NB4 (cell line): ENCODE measurements at regions not wholly inside any gene's neighbourhood (a gene's known extent, or its start where the extent isn't known, plus 50 kb on each side); places are given as distances from the start of the nearest gene placed in this dataset.

Experiments used
- POLR2A ChIP-seq: IDR thresholded peaks from 2 replicates; pipeline ENCODE4 v1.6.1; 2011; ENCODE audit warnings: mild to moderate bottlenecking; ENCODE audit not compliant: insufficient read length; ENCODE audit errors: extremely low read depth
- TF ChIP-seq, protein P1 (sequence below): IDR thresholded peaks from one replicate; pipeline ENCODE4 v1.5.1; 2012; ENCODE audit warnings: low read depth, low read length

DNA sequence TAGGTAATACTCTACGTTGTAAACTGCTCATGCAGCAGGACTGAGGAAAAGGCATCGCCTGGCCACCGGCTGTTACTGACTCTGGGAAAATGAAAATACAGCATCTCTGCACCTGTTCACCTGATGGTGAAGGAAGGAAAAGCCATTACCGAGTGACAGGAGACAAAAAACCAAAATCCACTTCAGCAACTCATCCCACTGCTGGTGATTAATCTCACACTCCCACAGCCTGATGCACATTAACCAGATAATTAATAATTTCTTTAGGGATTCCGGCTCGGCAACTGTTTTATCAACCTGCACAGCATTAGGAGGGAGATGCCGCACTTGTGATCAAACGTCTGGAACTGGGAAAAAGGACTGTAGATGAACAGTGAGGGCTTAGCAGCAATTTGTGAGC lies 183.9 kb upstream of the ESRRG start:
- no peak for TF ChIP-seq POLR2A
- TF ChIP-seq, protein P1, sequence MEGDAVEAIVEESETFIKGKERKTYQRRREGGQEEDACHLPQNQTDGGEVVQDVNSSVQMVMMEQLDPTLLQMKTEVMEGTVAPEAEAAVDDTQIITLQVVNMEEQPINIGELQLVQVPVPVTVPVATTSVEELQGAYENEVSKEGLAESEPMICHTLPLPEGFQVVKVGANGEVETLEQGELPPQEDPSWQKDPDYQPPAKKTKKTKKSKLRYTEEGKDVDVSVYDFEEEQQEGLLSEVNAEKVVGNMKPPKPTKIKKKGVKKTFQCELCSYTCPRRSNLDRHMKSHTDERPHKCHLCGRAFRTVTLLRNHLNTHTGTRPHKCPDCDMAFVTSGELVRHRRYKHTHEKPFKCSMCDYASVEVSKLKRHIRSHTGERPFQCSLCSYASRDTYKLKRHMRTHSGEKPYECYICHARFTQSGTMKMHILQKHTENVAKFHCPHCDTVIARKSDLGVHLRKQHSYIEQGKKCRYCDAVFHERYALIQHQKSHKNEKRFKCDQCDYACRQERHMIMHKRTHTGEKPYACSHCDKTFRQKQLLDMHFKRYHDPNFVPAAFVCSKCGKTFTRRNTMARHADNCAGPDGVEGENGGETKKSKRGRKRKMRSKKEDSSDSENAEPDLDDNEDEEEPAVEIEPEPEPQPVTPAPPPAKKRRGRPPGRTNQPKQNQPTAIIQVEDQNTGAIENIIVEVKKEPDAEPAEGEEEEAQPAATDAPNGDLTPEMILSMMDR, result no peak
